K562 (cell line): ENCODE measurements at regions not wholly inside any gene's neighbourhood (a gene's known extent, or its start where the extent isn't known, plus 50 kb on each side); places are given as distances from the start of the nearest gene placed in this dataset.

ENCODE experiments used
- ATAC-seq: fragments of 200-7000 bp; cut with Tn5 transposase; 3 replicates; pipeline ENCODE4 v1.9.1; 2020; ENCODE audit warnings: moderate library complexity
- BruUV-seq: library from RNA; stranded (reverse); fragments of 400-500 nt; replicated peaks from 2 replicates; lab custom pipeline; 2021; lab: Mats Ljungman, UMichigan
- CTCF ChIA-PET: fragments of 300-600 bp; formaldehyde crosslinking; extraction: SDS; loops from one replicate; lab custom pipeline; 2021; ENCODE audit warnings: low intra/inter-chr PET ratio; lab: Yijun Ruan, JAX
- POLR2A ChIA-PET: fragments of 300-600, 350-650 bp; sonication (Branson Sonifier 250); formaldehyde crosslinking; extraction: SDS; loops from one replicate; lab custom pipeline; 2021; ENCODE audit warnings: antibody characterized with exemption, inconsistent platforms; lab: Yijun Ruan, JAX
- DNase-seq, 4 experiments: peaks; one replicate each; pipeline versions ENCODE4 v3.0.0 to v3.0.0-alpha.2; 2011 to 2018; ENCODE audit warnings: low spot score in 3 of 4, mixed read lengths in 3 of 4; ENCODE audit errors: extremely low read depth in 1 of 4
- FAIRE-seq: peaks from 2 replicates; lab custom pipeline; 2011; peaks lifted over from hg19 to GRCh38; lab: Jason Lieb, UNC
- H2AFZ ChIP-seq: 2 replicates; pipeline ENCODE4 v1.6.0; 2011; ENCODE audit warnings: low read depth, low read length, control low read depth, inconsistent platforms
- H3K27ac ChIP-seq: fragments of 200-600 bp; 3 replicates; pipeline ENCODE4 v1.8.0; 2011; ENCODE audit warnings: low read depth, mild to moderate bottlenecking, control low read depth, inconsistent platforms, low read length, moderate library complexity, mixed read lengths; ENCODE audit errors: extremely low read depth
- H3K27me3 ChIP-seq, 2 experiments: fragments of 300-600 bp in 1 of 2; 2 replicates in 1 of 2; 3 replicates in 1 of 2; pipeline versions ENCODE4 v1.6.0 to v1.8.0; 2011; ENCODE audit warnings: inconsistent platforms in 2 of 2, low read length in 2 of 2, mild to moderate bottlenecking in 1 of 2, mixed read lengths in 1 of 2, moderate library complexity in 1 of 2; ENCODE audit not compliant: control insufficient read depth in 2 of 2, insufficient read depth in 2 of 2
- H3K36me3 ChIP-seq: fragments of 300-600 bp; 3 replicates; pipeline ENCODE4 v1.8.0; 2011; ENCODE audit warnings: mild to moderate bottlenecking, low read length, inconsistent platforms; ENCODE audit not compliant: control insufficient read depth, insufficient read depth
- H3K4me1 ChIP-seq, 2 experiments: fragments of 200-600 bp in 1 of 2; replicated peaks in 1 of 2; 2 replicates in 1 of 2; 3 replicates in 1 of 2; pipeline versions ENCODE4 v1.5.1 to v1.8.0; 2011; ENCODE audit warnings: inconsistent platforms in 2 of 2, low read length in 2 of 2, mild to moderate bottlenecking in 1 of 2, mixed read lengths in 1 of 2, moderate library complexity in 1 of 2; ENCODE audit not compliant: control insufficient read depth in 2 of 2, insufficient read depth in 2 of 2
- H3K4me2 ChIP-seq: 2 replicates; pipeline ENCODE4 v1.6.1; 2011; ENCODE audit warnings: low read length, control low read depth, inconsistent platforms, mixed read lengths; ENCODE audit not compliant: insufficient read depth
- H3K4me3 ChIP-seq: fragments of 200-600 bp; sonication (generic), shearing (Covaris generic); 2 replicates; pipeline ENCODE4 v1.5.1; 2016; ENCODE audit warnings: control low read depth, inconsistent platforms
- H3K79me2 ChIP-seq: fragments of 200-600 bp; 3 replicates; pipeline ENCODE4 v1.8.0; 2011; ENCODE audit warnings: low read length, inconsistent platforms; ENCODE audit not compliant: control insufficient read depth, insufficient read depth
- H3K9ac ChIP-seq, 2 experiments: 2 replicates each; pipeline versions ENCODE4 v1.6.0 to v1.6.1; 2011; ENCODE audit warnings: low read depth in 2 of 2, low read length in 2 of 2, control low read depth in 1 of 2, inconsistent platforms in 1 of 2, mild to moderate bottlenecking in 1 of 2, mixed read lengths in 1 of 2; ENCODE audit not compliant: insufficient read depth in 1 of 2
- H3K9me1 ChIP-seq: one replicate; pipeline ENCODE4 v1.6.0; 2011; ENCODE audit warnings: inconsistent platforms, mild to moderate bottlenecking, low read length, moderate library complexity; ENCODE audit not compliant: control insufficient read depth, insufficient read depth
- H3K9me3 ChIP-seq: replicated peaks from 2 replicates; pipeline ENCODE4 v1.5.1; 2011; ENCODE audit warnings: low read depth, low read length, inconsistent platforms; ENCODE audit not compliant: control insufficient read depth, insufficient read depth
- H4K20me1 ChIP-seq: replicated peaks from 2 replicates; pipeline ENCODE4 v1.6.1; 2011; ENCODE audit warnings: low read length, inconsistent platforms, mixed read lengths; ENCODE audit not compliant: control insufficient read depth, insufficient read depth
- RBM25 ChIP-seq: fragments of 200-400 bp; formaldehyde crosslinking; IDR thresholded peaks from 2 replicates; pipeline ENCODE4 v1.6.1; 2018; ENCODE audit warnings: low read length, low read depth, moderate library complexity; ENCODE audit not compliant: severe bottlenecking
- ZNF121 ChIP-seq: sonication (generic); formaldehyde crosslinking; conservative IDR thresholded peaks from 2 replicates; pipeline ENCODE4 v1.8.0; 2022; ENCODE audit warnings: missing genetic modification reagents
- WGBS: fragments of 100-300 bp; shearing (Covaris generic); methylation state at CpG from one replicate; pipeline ENCODE4 v1.1.6; 2016; ENCODE audit warnings: low coverage, mixed read lengths; ENCODE audit not compliant: insufficient coverage; ENCODE audit errors: missing lambda C conversion rate; 5-methylcytosine and 5-hydroxymethylcytosine counted together
- in situ Hi-C: fragments of 300-500 bp; cut with MboI; formaldehyde crosslinking; loops from 4 replicates; pipeline ENCODE4 v1.15.0; 2018; ENCODE audit warnings: inconsistent platforms, mixed read lengths
- intact Hi-C: fragments of 100-400 bp; cut with micrococcal nuclease; formaldehyde crosslinking; loops from 2 replicates; pipeline ENCODE4 v1.14.2; 2022
- TF ChIP-seq, protein P1 (sequence below): fragments of 450-650 bp; IDR thresholded peaks from one replicate; pipeline ENCODE4 v1.6.1; 2018; ENCODE audit warnings: mild to moderate bottlenecking, moderate library complexity; ENCODE audit not compliant: partially characterized antibody

DNA sequence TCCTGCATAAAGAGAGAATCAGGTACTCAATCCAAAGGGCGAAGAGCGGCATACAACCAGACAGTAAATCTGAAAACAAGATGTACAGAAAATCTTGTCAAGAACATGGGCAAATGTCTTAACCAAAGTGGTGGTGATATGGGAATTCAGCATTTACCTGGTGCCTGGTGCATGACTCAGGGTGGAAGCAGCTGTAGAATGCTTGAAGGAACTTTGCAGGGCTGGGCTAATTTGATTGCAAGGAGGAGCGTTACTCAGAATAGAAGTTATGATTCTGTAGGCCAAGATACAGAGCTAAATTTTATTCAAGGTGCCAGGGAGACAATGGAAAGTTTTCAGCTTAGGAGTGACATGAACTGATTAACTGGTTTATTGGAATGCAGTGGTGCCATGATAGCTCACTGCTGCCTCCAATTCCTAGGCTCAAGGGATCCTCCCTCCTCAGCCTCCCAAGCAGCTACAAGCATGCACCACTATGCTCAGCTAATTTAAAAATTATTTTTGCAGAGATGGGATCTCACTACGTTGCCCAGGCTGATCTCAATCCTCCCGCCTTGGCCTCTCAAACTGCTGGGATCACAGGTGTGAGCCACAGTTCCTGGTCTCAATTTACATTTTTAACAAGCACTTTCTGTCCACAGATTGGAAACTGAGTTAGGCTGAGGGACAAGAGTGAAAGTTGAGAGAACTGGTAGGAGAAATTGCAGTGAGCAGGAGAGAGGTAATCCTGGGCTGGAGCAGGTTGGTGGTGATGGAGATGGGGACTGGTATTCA, 91.5 kb upstream of the TBC1D5 start:
- TF ChIP-seq, protein P1, sequence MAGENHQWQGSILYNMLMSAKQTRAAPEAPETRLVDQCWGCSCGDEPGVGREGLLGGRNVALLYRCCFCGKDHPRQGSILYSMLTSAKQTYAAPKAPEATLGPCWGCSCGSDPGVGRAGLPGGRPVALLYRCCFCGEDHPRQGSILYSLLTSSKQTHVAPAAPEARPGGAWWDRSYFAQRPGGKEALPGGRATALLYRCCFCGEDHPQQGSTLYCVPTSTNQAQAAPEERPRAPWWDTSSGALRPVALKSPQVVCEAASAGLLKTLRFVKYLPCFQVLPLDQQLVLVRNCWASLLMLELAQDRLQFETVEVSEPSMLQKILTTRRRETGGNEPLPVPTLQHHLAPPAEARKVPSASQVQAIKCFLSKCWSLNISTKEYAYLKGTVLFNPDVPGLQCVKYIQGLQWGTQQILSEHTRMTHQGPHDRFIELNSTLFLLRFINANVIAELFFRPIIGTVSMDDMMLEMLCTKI: no peak
- peak; percentile 30 for TF ChIP-seq RBM25
- TF ChIP-seq ZNF121 (CRISPR knock-in tag): peak; percentile 61
- no peak overlapping the region for H3K4me2 ChIP-seq
- ChIA-PET POLR2A (interaction anchor here (0.7 kb wide), 1 partner anchor 20 kb away, joined by 3 read pairs; no protein-coding TSS in a partner anchor), CTCF (no interaction called here)
- no peaks in the 10 kb centered on the region for H3K79me2 ChIP-seq
- FAIRE-seq (no peak), DNase-seq (no peak), ATAC-seq (no peak; the same call in 2 of the 3 replicates)
- no peak overlapping the region for H3K27ac ChIP-seq
- no peaks in the 10 kb centered on the region for H4K20me1 ChIP-seq
- 13% methylated on average over 5 of the region's 5 CpGs for WGBS
- no peaks in the 10 kb centered on the region for H3K36me3 ChIP-seq
- no peak overlapping the region for H2AFZ ChIP-seq
- H3K9me3 ChIP-seq: no peaks in the 10 kb centered on the region
- H3K9me1 ChIP-seq: no peaks in the 10 kb centered on the region
- in situ Hi-C loops (loop anchor here (25.0 kb wide), 1 partner anchor 197 kb away; no protein-coding TSS in a partner anchor), intact Hi-C loops (no loop called here)
- H3K4me1 ChIP-seq: no peaks in the 10 kb centered on the region
- BruUV-seq: no TSS peak
- no peak overlapping the region for H3K9ac ChIP-seq
- peaks cover 5 to 9% of the 10 kb centered on the region in 2 experiments for H3K27me3 ChIP-seq
- H3K4me3 ChIP-seq: no peak overlapping the region
